ENCODE measurements at regions not wholly inside any gene's neighbourhood (a gene's known extent, or its start where the extent isn't known, plus 50 kb on each side); places are given as distances from the start of the nearest gene placed in this dataset.
"Not testable (repeated sequence)": the region's sequence is repeated elsewhere in the genome, so short reads cannot be mapped to it uniquely, and the experiment has no call there.

DNA sequence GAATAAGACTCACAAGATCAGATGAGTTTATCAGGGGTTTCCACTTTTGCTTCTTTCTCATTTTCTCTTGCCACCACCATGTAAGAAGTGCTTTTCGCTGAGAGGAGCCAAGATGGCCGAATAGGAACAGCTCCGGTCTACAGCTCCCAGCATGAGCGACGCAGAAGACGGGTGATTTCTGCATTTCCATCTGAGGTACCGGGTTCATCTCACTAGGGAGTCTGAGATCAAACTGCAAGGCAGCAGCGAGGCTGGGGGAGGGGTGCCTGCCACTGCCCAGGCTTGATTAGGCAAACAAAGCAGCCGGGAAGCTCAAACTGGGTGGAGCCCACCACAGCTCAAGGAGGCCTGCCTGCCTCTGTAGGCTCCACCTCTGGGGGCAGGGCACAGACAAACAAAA lies 285.1 kb downstream of the MATN1 start:
- TF ChIP-seq, protein P1, sequence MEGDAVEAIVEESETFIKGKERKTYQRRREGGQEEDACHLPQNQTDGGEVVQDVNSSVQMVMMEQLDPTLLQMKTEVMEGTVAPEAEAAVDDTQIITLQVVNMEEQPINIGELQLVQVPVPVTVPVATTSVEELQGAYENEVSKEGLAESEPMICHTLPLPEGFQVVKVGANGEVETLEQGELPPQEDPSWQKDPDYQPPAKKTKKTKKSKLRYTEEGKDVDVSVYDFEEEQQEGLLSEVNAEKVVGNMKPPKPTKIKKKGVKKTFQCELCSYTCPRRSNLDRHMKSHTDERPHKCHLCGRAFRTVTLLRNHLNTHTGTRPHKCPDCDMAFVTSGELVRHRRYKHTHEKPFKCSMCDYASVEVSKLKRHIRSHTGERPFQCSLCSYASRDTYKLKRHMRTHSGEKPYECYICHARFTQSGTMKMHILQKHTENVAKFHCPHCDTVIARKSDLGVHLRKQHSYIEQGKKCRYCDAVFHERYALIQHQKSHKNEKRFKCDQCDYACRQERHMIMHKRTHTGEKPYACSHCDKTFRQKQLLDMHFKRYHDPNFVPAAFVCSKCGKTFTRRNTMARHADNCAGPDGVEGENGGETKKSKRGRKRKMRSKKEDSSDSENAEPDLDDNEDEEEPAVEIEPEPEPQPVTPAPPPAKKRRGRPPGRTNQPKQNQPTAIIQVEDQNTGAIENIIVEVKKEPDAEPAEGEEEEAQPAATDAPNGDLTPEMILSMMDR (IDR thresholded peaks at IDR 0.05), result not testable (repeated sequence)
- not testable (repeated sequence) for TF ChIP-seq POLR2A (IDR thresholded peaks at IDR 0.05)
